ENCODE measurements at regions not wholly inside any gene's neighbourhood (a gene's known extent, or its start where the extent isn't known, plus 50 kb on each side); places are given as distances from the start of the nearest gene placed in this dataset.
"Not testable (repeated sequence)": the region's sequence is repeated elsewhere in the genome, so short reads cannot be mapped to it uniquely, and the experiment has no call there.

DNA sequence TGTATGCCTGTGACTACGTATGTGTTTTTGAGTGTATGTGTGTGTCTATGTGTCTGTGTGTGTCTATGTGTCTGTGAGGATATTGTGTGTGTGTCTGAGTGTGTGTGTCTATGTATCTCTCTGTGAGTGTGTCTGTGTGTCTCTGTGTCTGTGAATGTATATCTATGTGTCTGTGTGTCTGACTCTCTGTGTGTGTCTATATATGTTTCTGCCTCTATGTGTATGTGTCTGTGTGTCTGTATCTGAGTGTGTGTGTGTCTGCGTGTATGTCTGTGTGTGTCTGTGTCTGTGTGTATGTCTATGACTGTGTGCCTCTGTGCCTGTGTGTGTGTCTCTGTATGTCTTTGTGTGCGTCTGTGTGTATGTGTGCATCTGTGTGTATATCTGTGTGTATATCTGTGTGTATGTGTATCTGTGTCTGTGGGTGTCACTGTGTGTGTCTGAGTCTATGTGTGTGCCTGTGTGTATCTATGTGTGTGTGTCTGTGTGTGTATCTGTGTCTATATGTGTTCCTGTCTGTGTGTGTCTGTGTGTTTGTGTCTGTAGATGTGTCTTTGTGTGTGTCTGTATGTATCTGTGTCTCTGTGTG lies 172.7 kb downstream of the MYCN start:
- no peak for DNase-seq (ENCODE audit: low read depth, low spot score)

DNA sequence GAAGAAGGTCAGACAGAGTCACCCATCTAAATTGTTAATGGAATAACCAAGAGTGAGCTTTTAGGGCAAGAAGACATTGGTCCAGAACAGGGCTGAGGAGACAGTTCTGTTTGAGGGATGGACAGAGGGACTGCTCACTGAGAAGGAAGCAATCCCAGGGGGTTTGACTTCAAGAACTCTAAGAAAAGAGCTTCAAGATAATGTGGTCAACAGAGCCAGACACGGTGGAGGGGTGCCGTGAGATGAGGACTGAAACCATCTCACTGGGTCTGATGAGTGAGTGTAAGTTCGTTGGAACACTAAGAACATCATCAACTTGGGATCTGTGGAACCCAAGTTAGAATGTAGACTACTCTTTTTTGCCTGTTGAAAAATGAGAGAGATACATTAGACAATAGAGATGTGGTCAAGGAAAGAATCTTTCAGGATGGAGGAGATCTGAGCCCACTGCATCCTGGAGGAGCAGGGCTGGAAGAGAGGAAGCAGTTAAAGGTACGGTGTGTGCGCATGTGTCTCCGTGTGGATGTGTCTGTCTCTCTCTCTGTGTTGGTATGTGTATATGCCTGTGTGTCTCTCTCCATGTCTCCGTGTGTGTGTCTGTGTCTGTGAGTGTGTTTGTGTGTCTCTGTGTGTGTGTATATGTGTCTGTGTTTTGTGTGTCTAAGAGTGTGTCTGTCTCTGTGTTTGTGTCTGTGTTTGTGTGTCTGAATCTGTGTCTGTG lies 172.1 kb downstream of the MYCN start:
- DNase-seq (ENCODE audit: low read depth, low spot score): no peak

DNA sequence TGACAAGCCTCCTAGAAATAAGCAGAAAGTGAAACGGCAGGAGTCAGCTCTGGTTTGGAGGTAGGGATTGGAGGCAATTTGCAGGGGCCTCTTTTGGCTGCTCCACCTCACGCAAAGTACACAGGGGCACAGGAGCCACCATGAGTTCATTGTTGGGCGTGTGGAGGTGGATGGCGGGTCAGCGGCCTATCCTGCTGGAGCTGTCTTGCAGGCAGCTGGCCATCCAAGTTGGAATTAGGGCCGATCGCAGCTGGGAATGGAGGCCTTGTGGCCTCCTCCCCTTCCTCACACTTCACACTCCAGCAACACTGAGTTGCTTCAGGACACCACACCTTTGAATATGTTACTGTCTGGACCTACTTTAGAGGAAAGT lies 171.5 kb downstream of the MYCN start:
- no peak for DNase-seq (ENCODE audit: low read depth, low spot score)

DNA sequence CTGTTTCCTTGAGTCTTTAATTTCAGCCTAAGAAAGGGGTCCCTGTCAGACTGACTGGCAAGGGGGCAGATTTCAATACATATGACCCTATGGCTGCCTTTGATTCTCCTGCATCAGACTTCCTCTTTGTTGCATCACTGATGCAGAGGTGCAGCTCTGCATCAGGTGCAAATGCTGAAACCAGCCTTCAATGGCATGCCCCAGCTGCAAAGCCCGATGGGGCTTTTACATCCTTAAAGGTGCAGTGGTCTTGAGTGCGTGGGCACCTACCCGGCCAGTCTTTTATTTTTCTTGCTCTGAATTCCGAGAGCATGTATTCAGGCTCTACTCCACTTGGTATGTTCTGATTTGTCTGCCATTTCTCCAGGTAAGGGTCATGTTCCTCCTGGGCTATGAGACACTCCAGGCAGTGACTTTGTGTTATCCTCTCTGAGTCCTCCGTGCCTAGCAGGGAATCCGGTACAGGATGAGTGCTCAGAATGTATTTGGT lies 169.5 kb downstream of the MYCN start:
- no peak for DNase-seq (ENCODE audit: low read depth, low spot score)

DNA sequence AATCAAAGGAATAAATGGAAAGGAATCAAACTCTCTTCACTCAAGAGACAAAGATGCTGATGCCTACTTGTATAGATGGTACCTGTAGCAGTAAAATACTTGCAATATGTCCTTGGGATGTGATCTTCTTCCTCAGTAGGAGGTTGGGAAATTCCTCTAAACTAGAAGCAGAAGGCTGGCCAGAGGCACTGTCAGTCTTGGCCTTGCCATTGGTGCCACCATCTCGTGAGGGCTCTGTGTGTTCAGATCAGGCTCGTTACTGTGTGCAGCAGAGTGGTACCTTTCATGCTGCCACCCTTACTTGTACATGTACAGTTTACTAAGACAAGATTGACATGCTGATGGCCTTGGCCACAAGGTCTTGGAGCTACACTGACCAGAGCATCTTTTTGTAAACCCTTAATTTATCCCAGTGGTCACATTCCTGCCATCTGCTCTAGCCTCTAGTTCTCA lies 169.0 kb downstream of the MYCN start:
- DNase-seq (ENCODE audit: low read depth, low spot score): no peak

DNA sequence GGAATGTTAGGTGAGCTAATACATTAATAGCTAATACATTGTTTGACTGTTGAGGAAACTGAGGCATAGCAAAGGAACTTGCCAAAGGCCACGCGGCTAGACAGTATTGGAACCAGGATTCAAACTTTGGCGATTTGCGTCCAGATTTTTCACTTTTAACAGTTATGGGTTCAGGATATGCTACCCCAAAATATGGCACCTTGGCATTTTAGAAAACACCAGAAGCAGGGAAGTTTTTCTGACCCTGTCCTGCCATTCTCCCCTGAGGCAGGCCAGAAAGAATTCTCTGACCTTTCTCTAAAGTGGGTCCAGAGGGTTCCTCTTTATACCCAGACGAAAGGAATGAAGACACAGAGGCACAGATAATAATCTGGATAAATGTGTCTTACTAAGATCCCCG lies 166.9 kb downstream of the MYCN start:
- DNase-seq (ENCODE audit: low read depth, low spot score): no peak

DNA sequence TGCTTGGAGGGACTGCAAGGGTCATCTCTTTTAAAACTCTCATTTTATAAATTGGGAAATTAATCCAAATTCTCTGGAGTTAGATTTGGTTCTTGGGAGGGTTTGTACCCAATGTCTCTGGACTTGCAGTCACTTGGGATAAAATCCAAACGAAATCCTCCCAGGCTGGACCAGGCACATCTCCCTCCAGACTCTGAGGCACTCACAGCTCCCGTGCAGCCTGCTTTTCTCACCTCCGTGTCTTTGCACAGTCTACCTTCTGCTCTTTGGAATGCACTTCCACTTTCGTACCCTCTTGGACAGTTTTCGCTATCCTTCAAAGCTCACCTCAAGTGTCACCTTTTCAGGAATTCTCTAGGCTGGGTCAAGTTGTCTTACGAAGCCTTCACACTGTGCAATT lies 166.3 kb downstream of the MYCN start:
- DNase-seq (ENCODE audit: low read depth, low spot score): peak; percentile 44

DNA sequence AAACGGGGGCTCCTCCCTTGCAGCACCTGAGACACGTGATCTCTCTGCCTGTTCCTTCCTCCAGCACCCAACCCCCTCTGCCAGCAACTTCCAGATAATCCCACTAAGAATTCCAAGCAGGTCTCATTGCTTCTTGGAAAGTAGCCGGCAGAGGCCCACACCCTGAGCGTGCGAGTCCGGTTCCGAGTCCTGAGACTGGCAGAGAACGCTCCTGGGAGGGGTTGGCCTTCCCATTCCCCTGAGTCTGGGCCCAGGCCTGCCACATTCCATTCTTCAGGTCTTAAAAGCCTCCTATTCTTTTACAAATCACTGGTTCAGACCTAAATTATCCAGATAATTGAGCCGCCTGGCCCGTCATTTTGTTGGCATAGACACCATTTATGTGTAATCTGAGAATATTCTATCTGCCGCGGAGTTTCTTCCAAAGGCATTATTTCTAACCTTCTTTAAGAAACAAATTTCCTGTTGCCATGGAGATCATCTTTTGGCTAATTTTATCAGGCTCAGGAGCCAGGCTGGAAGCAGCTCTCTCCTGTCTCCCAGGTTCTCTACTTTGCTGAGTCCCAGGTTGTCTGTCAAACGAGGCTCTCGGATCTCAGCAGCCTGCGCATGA lies 165.4 kb downstream of the MYCN start:
- peak; percentile 93 for DNase-seq (ENCODE audit: low read depth, low spot score)

DNA sequence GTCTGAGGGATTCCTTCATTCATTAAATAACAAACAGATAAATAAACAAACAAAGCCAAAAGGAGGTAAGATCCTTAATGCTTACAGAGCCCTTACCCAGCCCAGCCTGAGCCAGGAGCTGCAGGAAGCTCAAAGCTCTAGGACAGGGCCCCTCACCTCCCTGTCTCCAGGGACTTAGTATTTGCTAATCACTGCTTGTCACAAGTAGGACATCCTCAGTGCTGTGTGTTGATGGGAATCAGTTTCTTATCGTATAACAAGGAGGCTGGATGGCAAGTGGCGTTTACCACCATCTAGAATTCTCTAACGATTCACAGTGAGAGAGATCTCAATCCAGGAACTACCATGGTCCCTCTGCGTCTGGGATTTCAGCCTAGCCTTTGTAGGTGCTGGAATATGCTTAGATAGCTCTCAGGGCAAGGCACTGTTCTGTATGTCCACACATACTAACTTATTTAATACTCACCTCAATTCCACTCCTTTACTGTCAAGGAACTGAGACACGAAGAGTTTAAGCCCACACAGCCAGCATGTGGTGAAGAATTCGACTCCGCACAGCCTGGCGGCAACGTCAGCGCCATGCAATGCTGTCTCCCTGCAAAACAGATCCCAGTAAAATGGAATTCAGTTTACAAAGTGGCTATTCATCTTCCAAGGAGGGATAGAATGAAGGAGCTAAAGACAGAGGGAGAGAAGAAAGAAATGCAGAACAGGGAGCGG lies 164.8 kb downstream of the MYCN start:
- DNase-seq (ENCODE audit: low read depth, low spot score): peak; percentile 75

DNA sequence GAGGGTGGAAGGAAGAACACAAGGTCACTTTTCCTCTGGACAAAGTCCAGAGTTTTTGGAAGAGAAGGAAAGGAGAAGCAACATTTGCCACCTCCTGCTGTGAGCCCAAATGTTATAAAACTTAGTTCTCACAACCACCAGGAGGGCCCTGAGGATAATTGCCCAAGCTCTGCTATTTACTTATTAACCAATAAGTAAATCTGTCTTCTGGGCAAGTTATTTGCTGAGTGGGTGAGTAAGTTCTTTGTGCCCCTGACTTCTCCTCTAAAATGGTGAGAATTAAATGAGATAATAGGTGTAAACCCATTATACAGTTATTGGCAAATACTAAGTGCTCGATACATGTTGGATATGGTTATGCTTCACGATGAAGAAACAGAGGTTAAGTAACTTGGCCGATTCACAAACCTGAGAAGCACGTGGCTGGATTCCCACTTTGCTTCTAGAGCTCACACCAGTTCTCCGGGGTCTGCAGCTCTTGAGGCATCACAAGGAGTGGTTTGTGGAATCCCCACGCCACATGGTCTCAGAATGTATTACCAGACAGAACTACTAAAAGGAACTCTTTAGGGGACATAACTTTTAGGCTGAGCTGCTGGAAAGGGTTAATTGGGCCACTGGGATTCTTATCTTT lies 164.1 kb downstream of the MYCN start:
- DNase-seq (ENCODE audit: low read depth, low spot score): no peak

DNA sequence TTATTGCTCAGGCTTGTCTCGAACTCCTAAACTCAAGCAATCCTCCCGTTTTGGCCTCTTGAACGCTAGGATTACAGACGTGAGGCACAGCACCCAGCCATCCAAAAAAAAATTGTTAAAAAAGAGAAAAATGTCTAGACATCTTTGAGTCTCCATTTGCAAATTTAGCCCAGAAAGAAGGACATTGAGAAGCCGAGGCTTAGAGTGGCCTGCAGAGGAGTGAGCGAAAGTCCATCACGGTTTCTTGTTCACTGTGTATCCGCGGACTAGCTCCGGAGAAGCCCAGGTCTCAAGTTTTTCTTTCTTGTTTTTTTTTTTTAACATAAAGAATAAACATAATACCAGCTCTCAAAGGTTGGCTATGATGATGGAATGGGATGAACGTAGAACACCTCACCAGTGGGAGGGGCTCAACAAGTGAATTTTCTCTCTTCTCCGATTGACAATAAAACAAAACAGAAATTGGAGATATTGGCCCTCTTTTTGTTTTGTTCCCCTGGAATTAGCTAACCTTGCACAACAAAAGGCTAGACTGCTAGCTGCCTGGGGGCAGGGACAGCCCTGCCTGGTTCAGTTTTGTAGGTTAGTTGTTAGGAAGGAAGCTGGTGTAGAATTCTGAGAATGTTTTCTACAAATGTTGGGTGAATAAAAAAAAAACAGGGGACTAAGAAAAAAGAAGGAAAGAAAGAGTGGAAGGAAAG lies 163.4 kb downstream of the MYCN start:
- peak; percentile 87 for DNase-seq (ENCODE audit: low read depth, low spot score)

DNA sequence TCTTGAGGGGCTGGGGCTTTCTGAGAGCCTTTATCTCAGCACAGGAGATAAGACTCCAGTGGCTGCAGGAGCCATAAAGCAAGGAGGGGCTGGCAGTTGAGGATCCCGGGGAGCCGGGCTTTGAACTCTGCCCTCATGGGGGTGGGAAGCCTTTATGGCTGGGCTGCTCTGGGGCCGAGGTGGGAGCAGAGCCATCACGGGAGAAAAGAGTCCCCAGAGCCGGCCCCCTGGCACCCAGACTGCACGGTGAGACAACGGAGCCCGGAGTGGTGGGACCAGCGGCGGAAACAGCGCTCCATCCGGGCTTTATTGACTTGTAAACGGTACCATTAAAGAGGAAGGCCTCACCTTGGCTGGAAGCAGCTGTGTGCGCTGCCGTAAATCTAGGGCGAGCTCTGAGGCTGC lies 162.6 kb downstream of the MYCN start:
- peak; percentile 72 for DNase-seq (ENCODE audit: low read depth, low spot score)

DNA sequence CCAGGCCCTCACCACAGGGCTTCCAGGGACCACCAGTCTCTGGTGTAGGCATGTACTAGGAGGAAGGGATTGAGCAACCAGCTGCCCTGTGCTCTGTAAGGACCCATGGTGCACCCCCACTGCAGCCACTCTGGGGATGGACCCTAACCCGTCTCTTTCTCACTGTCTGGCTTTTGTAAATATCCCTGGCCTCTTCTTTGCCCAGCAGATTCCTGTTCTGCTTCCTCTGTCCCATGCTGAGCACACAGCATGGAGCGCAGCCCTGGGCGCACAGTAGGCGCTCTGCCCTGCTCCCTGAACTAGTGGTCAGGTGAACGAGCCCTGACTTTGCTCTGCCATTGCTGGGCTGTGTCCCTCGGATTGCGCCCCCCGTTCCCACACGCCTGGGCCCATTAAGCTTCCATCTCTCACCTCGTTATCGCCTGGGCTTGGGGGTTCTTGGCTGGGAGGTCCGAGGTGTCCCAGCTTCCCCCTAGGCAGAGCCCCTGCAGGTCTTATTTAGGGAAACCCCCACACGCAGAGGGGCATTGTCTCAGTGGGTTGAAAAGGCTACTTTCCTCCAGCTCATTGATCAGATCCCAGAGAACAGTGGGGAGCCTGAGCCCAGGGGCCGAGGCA lies 162.1 kb downstream of the MYCN start:
- DNase-seq (ENCODE audit: low read depth, low spot score): no peak

DNA sequence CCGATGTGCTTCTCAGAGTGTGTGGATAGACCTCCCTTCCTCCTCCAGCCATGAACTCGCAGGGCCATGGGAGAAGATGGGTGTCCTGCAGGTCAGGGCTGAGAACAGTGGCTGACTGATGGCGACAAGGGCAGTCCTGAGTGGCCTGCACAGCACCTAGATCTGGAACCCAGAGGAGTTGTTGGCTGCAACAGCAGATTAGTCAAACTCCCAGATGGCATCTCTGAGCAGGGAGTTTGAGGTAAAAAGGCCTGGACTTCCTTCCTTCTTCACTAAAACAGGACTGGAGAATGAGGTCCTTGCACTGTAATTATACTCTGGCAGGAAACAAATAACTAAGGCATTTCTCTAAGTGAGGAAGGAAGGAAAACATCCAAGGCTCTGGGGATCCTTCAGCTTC lies 160.8 kb downstream of the MYCN start:
- no peak for DNase-seq (ENCODE audit: low read depth, low spot score)

DNA sequence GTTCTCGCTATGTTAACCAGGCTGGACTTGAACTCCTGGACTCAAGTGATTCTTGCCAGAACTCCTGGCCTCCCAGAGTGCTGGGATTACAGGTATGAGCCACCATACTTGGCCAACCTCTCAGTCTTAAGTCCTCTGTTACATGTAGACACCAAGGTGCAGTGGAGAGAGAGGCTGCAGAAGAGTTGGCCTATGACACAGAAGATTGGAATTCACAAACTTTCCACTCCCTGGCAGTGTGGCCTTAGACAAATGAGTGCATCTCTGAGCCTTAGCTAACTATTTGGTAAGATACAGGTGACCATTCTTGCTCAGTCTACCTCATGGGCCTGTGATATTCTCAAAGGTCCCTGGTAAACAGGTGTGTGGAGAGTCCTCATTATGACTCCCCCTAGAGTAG lies 159.7 kb downstream of the MYCN start:
- DNase-seq (ENCODE audit: low read depth, low spot score): peak; percentile 50

DNA sequence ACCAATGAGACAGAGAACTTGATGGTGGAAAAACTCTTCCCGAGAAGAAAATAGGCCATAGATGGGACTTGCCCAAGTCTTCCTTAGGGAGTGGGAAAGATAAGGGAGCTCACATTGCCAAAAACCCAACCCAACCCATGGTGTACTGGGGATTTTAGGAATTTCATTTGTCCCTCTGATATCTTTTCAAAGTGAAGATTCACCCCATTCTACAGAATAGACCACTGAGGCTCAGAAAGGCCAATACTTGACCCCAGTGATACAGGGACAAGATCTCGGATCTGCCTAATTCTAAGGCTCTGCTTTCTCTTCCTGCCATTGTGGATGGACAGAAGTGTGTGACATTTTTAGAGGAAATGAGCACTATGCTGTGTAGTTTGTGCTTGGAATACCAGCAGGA lies 159.0 kb downstream of the MYCN start:
- no peak for DNase-seq (ENCODE audit: low read depth, low spot score)

DNA sequence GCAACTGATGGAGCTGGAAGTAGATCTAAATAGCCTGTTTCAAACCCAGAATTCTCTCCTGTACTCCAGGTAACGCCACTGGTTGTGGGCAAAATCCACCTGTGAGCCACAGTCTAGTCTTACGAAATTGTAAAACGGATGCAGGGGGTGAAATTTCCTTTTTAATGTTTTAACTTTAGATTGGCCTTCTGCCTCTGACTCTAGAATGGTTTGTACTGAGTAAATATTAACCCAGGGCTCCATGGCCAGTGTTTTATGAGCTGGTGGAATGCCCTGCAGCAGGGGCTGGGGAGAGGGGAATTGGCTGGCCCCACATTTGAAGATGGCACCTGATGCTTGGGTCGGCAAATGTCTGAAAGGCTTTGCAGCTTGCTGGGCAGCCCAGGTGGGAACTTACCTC lies 156.6 kb downstream of the MYCN start:
- DNase-seq (ENCODE audit: low read depth, low spot score): no peak

DNA sequence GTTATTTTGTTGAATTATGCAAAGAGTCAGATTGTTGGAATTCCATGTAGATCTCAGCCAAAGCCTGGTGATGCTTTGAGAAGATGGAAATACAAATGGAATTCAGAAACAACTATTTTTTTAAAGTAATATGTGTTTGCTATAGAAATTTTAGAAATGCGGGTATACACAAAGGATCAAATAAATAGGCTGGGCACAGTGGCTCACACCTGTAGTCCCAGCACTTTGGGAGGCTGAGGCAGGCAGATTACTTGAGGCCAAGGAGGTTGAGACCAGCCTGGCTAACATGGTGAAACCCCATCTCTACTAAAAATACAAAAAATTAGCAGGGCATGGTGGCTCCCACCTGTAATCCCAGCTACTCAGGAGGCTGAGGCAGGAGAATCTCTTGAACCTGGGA lies 155.1 kb downstream of the MYCN start:
- DNase-seq (ENCODE audit: low read depth, low spot score): not testable (repeated sequence)

DNA sequence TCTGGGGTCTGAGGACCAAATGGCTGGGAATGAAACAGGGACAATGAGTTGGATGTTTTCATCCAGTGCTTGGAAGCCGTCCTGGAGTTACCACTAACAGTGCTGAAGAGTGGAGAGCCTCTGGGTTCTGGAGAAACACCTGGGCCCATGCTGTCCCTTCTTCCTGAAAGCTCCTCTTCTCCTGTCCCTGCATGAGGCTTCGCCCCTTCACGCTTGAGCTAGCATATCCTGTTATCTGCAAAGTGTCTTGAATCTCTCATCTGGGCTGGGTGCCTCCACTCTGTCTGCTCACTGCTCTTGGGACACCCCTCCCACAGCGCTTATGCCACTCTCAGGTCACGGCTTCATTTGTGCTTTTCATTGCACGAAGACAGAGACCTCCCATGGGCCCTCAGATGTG lies 154.5 kb downstream of the MYCN start:
- DNase-seq (ENCODE audit: low read depth, low spot score): no peak

DNA sequence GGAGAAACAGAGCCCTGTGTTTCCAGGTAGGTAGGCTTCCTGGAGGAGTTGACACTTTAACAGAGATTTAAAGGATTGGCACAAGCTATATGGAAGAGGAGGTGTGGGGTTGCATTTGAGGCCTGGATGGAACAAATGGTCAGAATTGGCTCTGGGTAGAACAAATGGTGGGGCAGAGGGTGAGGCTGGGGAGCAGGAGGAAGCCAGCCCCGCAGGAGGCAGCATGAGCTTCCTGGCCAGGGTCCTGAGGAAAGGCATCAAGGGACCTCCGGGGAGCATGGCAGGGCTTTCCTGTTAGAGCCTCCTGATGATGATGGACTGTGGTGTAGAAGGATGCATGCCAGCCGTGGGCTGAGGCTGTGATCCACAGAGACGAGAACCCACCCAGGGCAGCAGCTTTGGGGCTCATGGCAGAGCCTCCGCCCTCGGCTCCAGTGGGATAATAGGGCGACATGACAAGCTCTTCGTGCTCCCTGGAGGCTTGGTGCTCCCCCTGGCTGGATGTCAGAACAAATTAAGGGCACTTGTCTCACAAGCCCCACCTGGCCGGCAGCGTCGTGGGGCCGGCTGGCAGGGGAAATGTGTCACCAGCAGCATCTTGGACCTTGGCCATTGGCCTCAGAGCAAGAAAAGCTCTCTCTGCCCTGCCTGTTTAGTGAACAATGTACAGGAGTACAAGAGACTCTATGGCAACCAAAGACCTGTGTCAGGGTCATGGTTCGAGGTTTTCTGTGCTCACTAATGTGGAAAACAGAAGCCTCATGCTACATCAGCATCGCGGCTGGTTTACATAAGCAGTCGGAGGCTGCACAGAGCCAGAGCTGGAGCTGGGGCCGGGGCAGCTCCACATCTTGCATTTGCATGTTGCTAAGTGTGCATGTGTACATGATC lies 153.5 kb downstream of the MYCN start:
- DNase-seq (ENCODE audit: low read depth, low spot score): no peak

All from ELF-1 (cell line).